Colon (tissue), 2 donors: ENCODE measurements at regions not wholly inside any gene's neighbourhood (a gene's known extent, or its start where the extent isn't known, plus 50 kb on each side); places are given as distances from the start of the nearest gene placed in this dataset.
"Not testable (repeated sequence)": the region's sequence is repeated elsewhere in the genome, so short reads cannot be mapped to it uniquely, and the experiment has no call there.

Experiments used
- FAIRE-seq: peaks from 2 replicates; lab custom pipeline; 2012; peaks lifted over from hg19 to GRCh38; lab: Jason Lieb, UNC
- donor health status: control.
- donor health status: control.

- FAIRE-seq, result no peak
These were observed 169.1 kb downstream of the RPIA start for GRCh38 chr2:88860421-88861075.

- FAIRE-seq, result no peak
These were observed 174.4 kb downstream of the RPIA start for GRCh38 chr2:88865801-88866371.

DNA sequence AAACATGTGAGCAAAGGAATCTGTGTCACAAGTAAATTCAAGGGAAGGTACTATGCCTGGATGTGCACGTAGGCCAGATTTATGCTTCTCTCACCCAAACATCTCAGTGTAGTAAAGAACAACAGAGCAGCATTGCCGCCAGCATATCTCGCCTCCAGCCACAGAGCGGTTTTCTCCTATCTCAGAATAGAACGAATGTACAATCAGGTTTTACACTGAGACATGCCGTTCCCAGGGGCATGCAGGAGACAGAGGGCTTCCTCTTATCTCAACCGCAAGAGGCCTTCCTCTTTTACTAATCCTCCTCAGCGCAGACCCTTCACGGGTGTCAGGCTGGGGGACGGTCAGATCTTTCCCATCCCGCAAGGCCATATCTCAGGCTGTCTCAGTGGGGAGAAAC is 175.3 kb downstream of the RPIA start:
- no peak for FAIRE-seq

DNA sequence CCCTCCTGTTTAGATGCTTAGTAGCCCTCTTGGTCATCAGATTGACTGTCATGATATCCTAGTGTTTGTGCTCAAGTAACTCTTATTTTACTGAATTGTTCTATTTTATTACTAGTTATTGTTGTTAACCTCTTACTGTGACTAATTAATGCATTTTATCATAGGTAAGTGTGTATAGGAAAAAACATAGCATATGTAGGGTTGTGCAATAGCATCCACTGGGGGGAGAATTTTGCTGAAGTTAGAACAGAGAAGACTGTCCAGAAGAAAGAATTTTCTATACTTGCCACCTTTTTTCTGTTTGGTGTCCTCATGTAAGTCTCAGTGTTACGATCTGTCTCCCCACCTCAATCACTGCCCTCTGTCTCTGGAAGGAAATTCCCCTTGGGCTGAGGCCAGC is 177.4 kb downstream of the RPIA start:
- no peak for FAIRE-seq

DNA sequence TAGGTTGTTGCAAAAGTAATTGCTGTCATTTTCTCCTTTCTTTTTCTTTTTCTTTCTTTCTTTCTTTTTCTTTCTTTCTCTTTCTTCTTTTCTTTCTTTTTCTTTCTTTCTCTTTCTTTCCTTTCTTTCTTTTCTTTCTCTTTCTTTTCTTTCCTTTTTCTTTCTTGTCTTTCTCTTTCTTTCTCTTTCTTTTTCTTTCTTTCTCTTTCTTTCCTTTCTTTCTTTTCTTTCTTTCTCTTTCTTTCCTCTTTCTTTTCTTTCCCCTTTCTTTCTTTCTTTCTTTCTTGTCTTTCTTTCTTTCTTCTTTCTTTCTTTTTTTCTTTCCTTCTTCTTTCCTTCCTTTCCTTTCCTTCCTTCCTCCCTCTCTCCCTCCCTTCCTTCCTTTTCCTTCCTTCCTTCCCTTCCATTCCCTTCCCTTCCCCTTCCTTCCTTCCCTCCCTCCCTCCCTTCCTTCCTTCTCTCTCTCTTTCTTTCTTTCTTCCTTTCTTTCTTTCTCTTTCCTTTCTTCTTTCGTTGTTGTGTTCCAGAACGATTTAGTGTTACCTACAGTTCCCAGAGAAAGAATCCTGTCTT is 178.9 kb downstream of the RPIA start:
- no peak for FAIRE-seq

- FAIRE-seq, result no peak
These were observed 179.9 kb downstream of the RPIA start for GRCh38 chr2:88871336-88871735.

DNA sequence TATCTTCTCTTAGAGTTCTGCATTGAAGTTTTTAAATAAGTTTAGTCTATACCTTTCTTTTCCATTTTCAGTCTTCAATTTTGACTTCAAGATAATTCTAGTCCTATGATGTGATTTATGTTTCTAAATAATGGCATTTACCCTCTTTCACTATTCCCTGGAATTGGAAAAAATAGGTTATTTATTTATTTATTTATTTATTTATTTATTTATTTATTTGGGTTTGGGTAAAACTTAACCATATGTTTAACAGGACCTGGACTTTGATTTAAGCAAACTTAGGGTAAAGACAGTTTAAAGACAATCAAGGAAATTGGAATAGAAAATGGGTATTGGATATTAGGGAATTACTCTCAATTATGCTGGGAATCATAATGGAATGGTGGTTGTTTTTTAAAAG is 182.1 kb downstream of the RPIA start:
- FAIRE-seq, result no peak

- FAIRE-seq, result peak; percentile 43
These were observed 182.7 kb downstream of the RPIA start for GRCh38 chr2:88874063-88874657.

GRCh38 chr2:88875736-88876135 is 184.3 kb downstream of the RPIA start:
- FAIRE-seq, result no peak

DNA sequence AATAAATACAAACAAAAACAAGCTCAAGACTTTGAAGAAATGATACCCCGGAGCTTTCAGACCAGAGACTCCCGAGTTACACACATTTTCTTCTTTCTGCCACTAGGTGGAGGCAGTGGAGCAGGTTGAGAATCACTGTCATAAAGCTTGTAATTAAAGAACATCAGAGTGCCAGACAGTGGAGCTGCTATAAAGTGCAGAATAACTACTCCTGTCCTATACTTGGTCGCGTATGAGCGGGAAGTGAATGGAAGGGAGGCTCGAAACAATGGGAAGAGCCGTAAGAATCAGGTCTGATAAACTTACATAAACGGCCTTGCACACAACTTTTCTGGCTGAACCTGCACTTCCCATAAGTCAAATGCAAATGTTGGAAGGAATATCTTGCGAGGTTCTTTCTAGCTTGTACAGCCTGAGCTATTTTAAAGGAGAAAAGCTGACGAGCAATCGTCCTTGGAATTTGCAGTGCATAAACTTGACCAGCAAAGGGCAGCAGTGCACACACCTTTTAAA is 189.0 kb downstream of the RPIA start:
- FAIRE-seq, result no peak

DNA sequence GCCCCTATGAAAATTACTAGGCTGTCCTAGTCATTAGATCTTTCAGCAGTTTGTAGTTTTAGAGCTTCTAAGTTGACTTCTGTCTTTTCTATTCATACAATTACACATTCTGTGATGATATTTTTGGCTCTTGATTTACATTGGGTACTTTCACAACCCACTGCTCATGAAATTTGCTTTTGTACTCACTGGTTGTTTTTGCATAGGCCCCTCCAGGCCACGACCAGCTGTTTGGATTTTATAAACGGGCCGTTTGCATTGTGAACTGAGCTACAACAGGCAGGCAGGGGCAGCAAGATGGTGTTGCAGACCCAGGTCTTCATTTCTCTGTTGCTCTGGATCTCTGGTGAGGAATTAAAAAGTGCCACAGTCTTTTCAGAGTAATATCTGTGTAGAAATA is 193.8 kb downstream of the RPIA start:
- FAIRE-seq, result no peak

- no peak for FAIRE-seq
These were observed 194.4 kb downstream of the RPIA start for GRCh38 chr2:88885679-88886416.

DNA sequence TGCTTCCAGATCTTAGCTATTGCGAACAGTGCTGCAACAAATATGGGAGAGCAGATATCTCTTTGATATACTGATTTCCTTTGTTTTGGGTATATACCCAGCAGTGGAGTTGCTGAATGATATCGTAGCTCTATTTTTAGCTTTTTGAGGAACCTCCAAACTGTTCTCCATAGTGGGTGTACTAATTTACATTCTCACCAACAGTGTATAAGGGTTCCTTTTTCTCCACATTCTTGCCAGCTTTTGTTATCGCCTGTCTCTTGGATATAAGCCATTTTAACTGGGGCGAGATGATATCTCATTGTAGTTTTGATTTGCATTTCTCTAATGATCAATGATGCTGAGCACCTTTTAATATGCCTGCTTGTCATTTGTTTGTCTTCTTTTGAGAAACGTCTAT is 196.0 kb downstream of the RPIA start:
- not testable (repeated sequence) for FAIRE-seq

- FAIRE-seq, result no peak
These were observed 200.7 kb downstream of the RPIA start for GRCh38 chr2:88892207-88892606.

- no peak for FAIRE-seq
These were observed 201.3 kb downstream of the RPIA start for GRCh38 chr2:88892788-88893187.

DNA sequence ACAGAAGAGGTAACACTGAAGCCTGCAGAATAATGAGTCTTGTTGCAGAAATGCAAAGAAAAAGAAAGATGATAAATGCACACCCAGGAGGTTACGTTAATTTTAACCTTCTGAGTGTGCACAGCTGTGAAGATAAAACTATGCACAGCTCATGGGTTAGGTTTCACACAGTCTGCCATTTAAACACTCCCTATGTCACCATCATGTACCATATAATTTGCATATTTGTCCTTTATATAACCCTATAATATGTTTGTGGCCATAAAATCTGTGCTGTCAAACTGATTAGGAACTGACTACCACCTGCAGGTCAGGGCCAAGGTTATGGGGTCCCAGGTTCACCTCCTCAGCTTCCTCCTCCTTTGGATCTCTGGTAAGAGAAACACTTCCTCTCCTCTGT is 205.5 kb downstream of the RPIA start:
- no peak for FAIRE-seq

GRCh38 chr2:88897715-88898114 is 206.2 kb downstream of the RPIA start:
- FAIRE-seq, result no peak

- no peak for FAIRE-seq
These were observed 212.4 kb downstream of the RPIA start for GRCh38 chr2:88903749-88904353.

DNA sequence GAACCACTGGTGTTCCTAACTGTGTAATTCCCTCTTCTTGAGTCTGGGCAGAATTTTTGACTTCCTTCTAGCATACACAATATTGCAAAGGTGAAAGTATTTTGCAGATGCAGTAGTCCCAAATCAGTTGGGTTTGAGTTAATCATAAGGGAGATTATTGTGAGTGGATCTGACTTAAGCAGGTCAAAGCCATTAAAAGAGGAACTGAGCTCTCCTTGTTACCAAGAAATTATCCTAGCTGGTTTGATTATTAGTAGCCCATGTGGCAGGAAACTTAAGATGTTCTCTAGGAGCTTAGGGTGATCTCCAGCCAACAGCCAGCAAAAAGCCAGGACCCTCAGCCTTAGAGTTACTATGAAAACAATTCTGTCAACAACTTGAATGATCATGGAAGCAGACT is 221.8 kb downstream of the RPIA start:
- no peak for FAIRE-seq

GRCh38 chr2:88919087-88919738 is 227.7 kb downstream of the RPIA start:
- no peak for FAIRE-seq

- FAIRE-seq, result not testable (repeated sequence)
These were observed 228.9 kb downstream of the RPIA start for GRCh38 chr2:88920399-88920798.

- FAIRE-seq, result no peak
These were observed 233.1 kb downstream of the RPIA start for GRCh38 chr2:88924533-88924932.
